ENCODE measurements at regions not wholly inside any gene's neighbourhood (a gene's known extent, or its start where the extent isn't known, plus 50 kb on each side); places are given as distances from the start of the nearest gene placed in this dataset.
"Not testable (repeated sequence)": the region's sequence is repeated elsewhere in the genome, so short reads cannot be mapped to it uniquely, and the experiment has no call there.

DNA sequence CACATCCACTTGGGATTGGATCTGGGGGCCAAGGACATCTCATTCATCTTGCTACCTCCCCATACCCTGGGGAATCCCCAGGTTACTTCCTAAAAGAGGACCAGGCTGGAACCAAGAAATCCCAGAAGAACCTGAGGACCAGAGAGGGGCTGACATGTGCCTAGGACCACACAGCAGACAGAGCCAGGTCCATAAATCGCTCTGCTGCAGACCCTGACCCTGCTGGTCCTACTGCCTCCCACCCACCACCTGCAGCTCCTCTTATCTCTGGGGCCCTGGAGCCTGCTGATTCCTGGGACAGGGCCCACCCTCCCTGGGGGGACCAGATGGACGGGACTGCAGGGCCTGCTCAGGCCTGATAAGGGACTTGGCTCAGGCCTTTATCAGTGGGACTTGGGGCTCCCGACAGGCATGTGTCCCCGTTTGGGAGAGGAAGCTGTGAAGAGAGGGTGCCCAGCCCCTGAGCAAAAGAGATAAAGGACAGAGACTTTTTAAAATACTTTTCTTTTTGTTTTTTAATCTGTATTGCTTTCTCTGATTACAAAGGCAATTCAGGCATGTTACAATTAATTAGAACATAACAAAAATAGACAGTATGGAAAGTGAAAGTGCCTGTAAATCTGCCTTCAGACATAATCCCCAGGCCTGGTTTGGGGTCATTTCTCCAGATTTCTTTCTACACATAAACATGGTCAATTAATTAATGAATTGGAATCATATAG lies 101.3 kb upstream of the LARP1 start:
- no peak for DNase-seq (ENCODE audit: extremely low read depth in 1 of 2, low read depth in 1 of 2)

- no peak for DNase-seq (ENCODE audit: extremely low read depth in 1 of 2, low read depth in 1 of 2)
These were observed 101.8 kb upstream of the LARP1 start for GRCh38 chr5:154653418-154653763.

- DNase-seq (ENCODE audit: extremely low read depth in 1 of 2, low read depth in 1 of 2), result no peak
These were observed 102.3 kb upstream of the LARP1 start for GRCh38 chr5:154652746-154653417.

GRCh38 chr5:154651795-154652194 lies 103.4 kb upstream of the LARP1 start:
- not testable (repeated sequence) for DNase-seq (ENCODE audit: extremely low read depth in 1 of 2, low read depth in 1 of 2)

GRCh38 chr5:154648706-154649105 lies 106.5 kb upstream of the LARP1 start:
- DNase-seq (ENCODE audit: extremely low read depth in 1 of 2, low read depth in 1 of 2), result no peak

DNA sequence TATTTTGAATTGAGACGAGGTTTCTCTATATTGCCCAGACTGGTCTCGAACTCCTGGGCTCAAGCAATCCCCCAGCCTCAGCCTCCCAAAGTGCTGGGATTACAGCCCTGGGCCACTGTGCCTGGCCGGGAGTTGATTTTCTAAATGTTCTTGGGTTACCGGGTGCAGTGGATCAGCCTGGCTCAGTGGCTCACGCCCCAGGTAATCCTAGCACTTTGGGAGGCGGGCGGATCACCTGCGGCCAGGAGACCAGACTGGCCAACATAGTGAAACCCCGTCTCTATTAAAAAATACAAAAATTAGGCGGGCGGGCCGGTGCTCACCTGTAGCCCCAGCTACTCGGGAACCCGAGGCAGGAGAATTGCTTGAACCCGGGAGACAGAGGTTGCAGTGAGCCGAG lies 106.9 kb upstream of the LARP1 start:
- no peak for DNase-seq (ENCODE audit: extremely low read depth in 1 of 2, low read depth in 1 of 2)

DNA sequence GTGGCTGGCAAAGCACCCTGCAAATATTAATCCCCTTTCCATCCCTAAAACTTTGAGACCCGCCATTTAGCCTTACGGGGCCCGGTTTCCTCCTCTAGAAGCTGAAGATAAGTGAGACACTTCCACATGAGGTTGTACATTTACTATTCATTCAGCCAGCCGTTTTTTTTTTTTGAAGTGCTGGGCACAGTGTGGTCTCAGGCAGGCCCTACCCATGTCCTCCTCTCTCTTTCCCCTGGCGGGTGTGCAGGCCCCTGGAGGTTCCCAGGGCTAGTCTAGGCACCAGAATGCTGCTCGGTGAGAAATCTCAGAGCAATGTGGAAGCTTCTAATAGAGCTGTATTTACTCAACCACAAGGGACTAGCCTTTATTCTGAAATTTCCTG lies 107.4 kb upstream of the LARP1 start:
- no peak for DNase-seq (ENCODE audit: extremely low read depth in 1 of 2, low read depth in 1 of 2)

DNA sequence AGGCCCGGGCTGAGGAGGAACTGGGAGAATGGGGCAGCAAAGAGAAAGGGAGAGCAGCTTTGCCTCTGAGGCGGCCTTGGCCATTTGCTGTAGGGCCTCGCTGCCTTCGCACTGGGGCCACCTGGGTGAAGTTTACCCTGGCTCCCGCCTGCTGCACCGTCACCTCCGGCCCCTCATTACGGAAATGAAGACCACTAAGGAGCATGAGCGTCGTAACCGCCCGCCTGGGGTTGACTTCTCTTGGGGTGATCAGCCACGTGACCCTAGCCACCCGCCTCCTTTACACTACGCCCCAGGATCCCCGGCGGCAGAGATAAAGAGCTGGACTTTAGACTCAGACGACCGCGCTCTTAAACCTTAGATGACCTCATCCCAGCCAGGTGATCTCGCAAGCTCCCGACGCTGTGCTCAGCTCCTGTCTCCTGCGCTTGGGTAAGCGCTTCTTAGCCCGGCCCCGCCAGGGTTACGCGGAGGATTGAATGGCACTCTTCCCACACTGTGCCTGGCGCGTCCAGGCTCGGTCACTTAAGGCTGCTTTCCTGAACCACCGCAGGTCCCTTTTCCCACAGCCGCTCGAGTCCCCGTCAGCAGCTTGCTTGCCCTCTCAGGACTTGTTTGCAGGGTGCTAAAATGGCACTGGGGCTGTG lies 107.9 kb upstream of the LARP1 start:
- peak in 1 of 2 donors; percentile 20 for DNase-seq (ENCODE audit: extremely low read depth in 1 of 2, low read depth in 1 of 2)

DNA sequence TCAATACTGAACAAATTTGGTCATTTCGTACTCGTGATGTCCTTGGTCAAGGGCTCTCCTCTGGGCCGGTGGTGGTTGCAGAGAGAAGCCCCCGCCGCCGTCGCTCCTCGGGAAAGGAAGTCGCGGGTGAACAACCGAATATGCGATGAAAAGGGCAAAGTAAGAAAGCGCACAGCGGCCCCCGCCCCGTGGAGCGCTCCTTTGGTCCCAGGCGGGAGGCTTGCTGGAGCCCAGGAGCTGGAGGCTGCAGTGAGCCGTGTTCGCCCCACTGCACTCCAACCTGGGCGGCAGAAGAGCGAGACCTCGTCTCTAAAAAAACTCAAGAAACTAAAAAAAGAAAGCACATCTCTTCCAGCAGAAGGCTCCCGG lies 108.4 kb upstream of the LARP1 start:
- DNase-seq (ENCODE audit: extremely low read depth in 1 of 2, low read depth in 1 of 2), result no peak

- DNase-seq (ENCODE audit: extremely low read depth in 1 of 2, low read depth in 1 of 2), result no peak
These were observed 110.3 kb upstream of the LARP1 start for GRCh38 chr5:154644745-154645411.

- no peak for DNase-seq (ENCODE audit: extremely low read depth in 1 of 2, low read depth in 1 of 2)
These were observed 112.5 kb upstream of the LARP1 start for GRCh38 chr5:154642499-154643245.

- DNase-seq (ENCODE audit: extremely low read depth in 1 of 2, low read depth in 1 of 2), result not testable (repeated sequence)
These were observed 114.9 kb upstream of the LARP1 start for GRCh38 chr5:154640213-154640831.

DNA sequence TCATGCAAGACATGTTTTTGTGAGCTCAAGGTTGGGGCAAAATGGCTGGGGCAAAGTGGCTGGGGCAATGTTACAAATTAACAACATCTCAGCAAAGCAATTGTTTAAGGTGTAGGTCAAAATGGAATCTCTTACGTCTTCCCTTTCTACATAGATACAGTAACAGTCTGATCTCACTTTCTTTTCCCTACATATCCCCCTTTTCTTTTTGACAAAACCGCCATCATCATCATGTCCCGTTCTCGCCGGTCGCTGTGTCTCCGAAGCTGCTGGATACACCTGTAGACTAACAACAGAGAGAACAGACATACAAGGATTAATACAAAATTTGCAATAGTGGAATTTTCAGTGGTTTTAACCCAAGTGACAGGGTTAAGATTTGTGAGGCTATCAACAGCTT lies 118.4 kb upstream of the LARP1 start:
- DNase-seq (ENCODE audit: extremely low read depth in 1 of 2, low read depth in 1 of 2), result not testable (repeated sequence)

GRCh38 chr5:154636271-154636670 lies 118.9 kb upstream of the LARP1 start:
- not testable (repeated sequence) for DNase-seq (ENCODE audit: extremely low read depth in 1 of 2, low read depth in 1 of 2)

DNA sequence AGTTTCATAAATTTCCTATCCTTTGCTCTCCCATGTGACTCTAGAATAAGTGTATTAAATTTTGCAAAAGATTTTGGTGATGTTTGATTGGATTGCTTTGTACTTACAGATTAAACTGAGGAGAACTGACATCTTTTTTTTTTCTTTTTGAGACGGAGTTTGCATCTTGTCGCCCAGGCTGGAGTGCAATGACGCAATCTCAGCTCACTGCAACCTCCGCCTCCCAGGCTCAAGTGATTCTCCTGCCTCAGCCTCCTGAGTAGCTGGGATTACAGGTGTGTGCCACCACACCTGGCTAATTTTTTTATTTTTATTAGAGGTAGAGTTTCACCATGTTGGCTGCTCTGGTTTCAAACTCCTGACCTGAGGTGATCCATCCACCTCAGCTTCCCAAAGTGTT lies 121.4 kb upstream of the LARP1 start:
- DNase-seq (ENCODE audit: extremely low read depth in 1 of 2, low read depth in 1 of 2), result not testable (repeated sequence)

DNA sequence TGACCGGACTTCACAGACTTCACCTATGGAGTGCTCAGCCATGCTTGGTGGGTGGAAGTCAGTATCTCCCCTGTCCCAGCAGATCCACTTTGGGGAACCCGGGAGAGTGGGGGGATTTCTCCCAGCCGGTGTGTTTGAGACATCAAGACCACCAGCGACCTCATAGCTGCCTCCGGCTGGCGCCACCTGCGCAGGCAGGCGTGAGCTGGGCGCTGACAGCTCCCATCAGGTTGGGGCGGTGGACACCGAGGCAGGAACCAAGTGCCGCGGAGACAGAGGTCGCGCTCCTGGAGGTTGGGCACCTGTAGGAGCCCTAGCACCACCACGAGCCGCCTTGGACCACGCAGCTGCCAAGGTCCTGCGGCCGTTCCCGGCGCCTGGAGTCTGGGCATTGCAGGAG lies 124.0 kb upstream of the LARP1 start:
- DNase-seq (ENCODE audit: extremely low read depth in 1 of 2, low read depth in 1 of 2), result no peak

DNA sequence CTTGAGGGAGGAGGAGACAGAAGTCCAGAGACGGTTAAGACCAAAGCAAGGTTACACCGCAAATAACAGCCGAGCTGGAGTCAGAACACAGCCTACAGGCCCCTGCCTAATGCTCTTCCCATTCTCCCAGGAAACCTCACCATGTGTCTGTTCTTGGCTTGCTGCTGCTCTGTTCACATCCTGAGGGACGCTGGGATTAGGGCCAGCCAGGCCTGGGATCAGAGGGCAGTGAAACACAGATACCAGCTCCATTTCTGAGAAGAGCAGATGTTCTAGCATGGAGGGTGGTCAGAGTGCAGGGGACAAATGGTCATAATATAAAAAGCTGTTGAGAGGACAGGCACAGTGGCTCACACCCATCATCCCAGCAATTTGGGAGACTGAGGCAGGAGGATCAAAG lies 124.8 kb upstream of the LARP1 start:
- DNase-seq (ENCODE audit: extremely low read depth in 1 of 2, low read depth in 1 of 2), result no peak

DNA sequence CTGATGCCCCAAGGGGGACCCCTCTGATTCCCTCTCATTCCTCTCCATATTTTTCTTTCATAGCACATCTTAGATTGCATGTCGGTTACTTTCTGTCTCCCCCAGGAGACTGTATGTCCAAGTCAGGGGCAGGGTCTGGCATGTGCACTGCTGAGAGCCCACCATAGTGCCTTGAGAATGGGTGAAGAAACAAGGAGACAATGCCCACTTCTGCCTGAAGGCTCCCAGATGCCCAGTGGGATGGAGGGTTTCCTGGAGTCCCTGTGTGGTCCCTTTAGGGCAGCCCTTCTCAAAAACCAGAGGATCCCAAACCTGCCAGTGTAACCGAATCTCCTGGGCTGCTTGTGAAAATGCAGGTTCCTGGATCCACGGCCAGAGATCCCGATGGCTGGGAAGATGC lies 126.5 kb upstream of the LARP1 start:
- DNase-seq (ENCODE audit: extremely low read depth in 1 of 2, low read depth in 1 of 2), result no peak

- DNase-seq (ENCODE audit: extremely low read depth in 1 of 2, low read depth in 1 of 2), result no peak
These were observed 127.2 kb upstream of the LARP1 start for GRCh38 chr5:154627698-154628678.
